CD14-positive monocyte (primary cell): ENCODE measurements at regions not wholly inside any gene's neighbourhood (a gene's known extent, or its start where the extent isn't known, plus 50 kb on each side); places are given as distances from the start of the nearest gene placed in this dataset.

Experiments used
- DNase-seq, 3 donors: peaks; one replicate each; pipeline ENCODE4 v3.0.0-alpha.2; 2011 to 2022
- H2AFZ ChIP-seq: 2 replicates; pipeline ENCODE4 v1.6.0; 2012; ENCODE audit warnings: mild to moderate bottlenecking, low read depth, low read length, inconsistent platforms; ENCODE audit not compliant: insufficient read depth, poor library complexity, severe bottlenecking
- H3K27ac ChIP-seq, 2 donors: 1 replicate in 1 of 2; 2 replicates in 1 of 2; pipeline ENCODE4 v1.5.1; 2012 to 2013; ENCODE audit warnings: low read length in 2 of 2, control low read depth in 1 of 2, inconsistent platforms in 1 of 2, low read depth in 1 of 2, mild to moderate bottlenecking in 1 of 2
- H3K27me3 ChIP-seq, 2 donors: one replicate each; pipeline versions ENCODE4 v1.6.0 to v1.6.1; 2011 to 2013; ENCODE audit warnings: low read length in 2 of 2; ENCODE audit not compliant: control insufficient read depth in 2 of 2, insufficient read depth in 2 of 2
- H3K36me3 ChIP-seq, 2 donors: replicated peaks in 1 of 2; 1 replicate in 1 of 2; 2 replicates in 1 of 2; pipeline versions ENCODE4 v1.5.1 to v1.6.1; 2012 to 2013; ENCODE audit warnings: low read length in 2 of 2, control low read depth in 1 of 2, inconsistent platforms in 1 of 2, mild to moderate bottlenecking in 1 of 2; ENCODE audit not compliant: insufficient read depth in 2 of 2, control insufficient read depth in 1 of 2
- H3K4me1 ChIP-seq, 2 donors: 1 replicate in 1 of 2; 2 replicates in 1 of 2; pipeline versions ENCODE4 v1.5.1 to v1.6.1; 2012 to 2013; ENCODE audit warnings: low read length in 2 of 2, control low read depth in 1 of 2, inconsistent platforms in 1 of 2, mild to moderate bottlenecking in 1 of 2, moderate library complexity in 1 of 2; ENCODE audit not compliant: insufficient read depth in 2 of 2, control insufficient read depth in 1 of 2
- H3K4me2 ChIP-seq: replicated peaks from 2 replicates; pipeline ENCODE3; 2012; ENCODE audit warnings: low read length, moderate library complexity, mild to moderate bottlenecking; ENCODE audit not compliant: poor library complexity, severe bottlenecking; ENCODE audit errors: extremely low read depth
- H3K4me3 ChIP-seq, 3 experiments: fragments of 200-600 bp in 1 of 3; sonication (generic) in 1 of 3; replicated peaks in 1 of 3; 1 replicate in 2 of 3; 2 replicates in 1 of 3; pipeline ENCODE4 v1.5.1; 2011 to 2013; ENCODE audit warnings: low read length in 3 of 3, mild to moderate bottlenecking in 3 of 3, control low read depth in 2 of 3, low read depth in 2 of 3, inconsistent platforms in 1 of 3, moderate library complexity in 1 of 3
- H3K79me2 ChIP-seq: 2 replicates; pipeline ENCODE4 v1.6.0; 2012; ENCODE audit warnings: mild to moderate bottlenecking, control low read depth, inconsistent platforms, low read length, moderate library complexity; ENCODE audit not compliant: insufficient read depth
- H3K9ac ChIP-seq: 2 replicates; pipeline ENCODE4 v1.6.0; 2017; ENCODE audit warnings: low read length, mild to moderate bottlenecking; ENCODE audit not compliant: insufficient read depth, poor library complexity, severe bottlenecking
- H3K9me3 ChIP-seq, 2 donors: replicated peaks in 1 of 2; 1 replicate in 1 of 2; 2 replicates in 1 of 2; pipeline versions ENCODE4 v1.5.1 to v1.6.1; 2012 to 2013; ENCODE audit warnings: low read length in 2 of 2, control low read depth in 1 of 2; ENCODE audit not compliant: control insufficient read depth in 1 of 2, insufficient read depth in 1 of 2
- H4K20me1 ChIP-seq: 2 replicates; pipeline ENCODE4 v1.6.0; 2012; ENCODE audit warnings: mild to moderate bottlenecking, low read length, control low read depth, moderate library complexity; ENCODE audit not compliant: insufficient read depth
- H3K27ac Mint-ChIP-seq, 7 donors: one replicate each; pipeline ENCODE4 v1.8.0; 2020; ENCODE audit warnings: mild to moderate bottlenecking in 7 of 7, mixed read lengths in 7 of 7, moderate library complexity in 6 of 7, inconsistent platforms in 2 of 7
- H3K27me3 Mint-ChIP-seq, 3 donors: one replicate each; pipeline ENCODE4 v1.8.0; 2021 to 2022; ENCODE audit warnings: low read depth in 3 of 3, mild to moderate bottlenecking in 3 of 3, mixed read lengths in 3 of 3, moderate library complexity in 3 of 3, inconsistent platforms in 1 of 3
- H3K36me3 Mint-ChIP-seq, 2 donors: one replicate each; pipeline ENCODE4 v1.8.0; 2020; ENCODE audit warnings: mixed read lengths in 2 of 2, inconsistent platforms in 1 of 2, mild to moderate bottlenecking in 1 of 2
- H3K4me1 Mint-ChIP-seq: one replicate; pipeline ENCODE4 v1.8.0; 2020; ENCODE audit warnings: mild to moderate bottlenecking, mixed read lengths
- H3K4me3 Mint-ChIP-seq, 2 donors: one replicate each; pipeline ENCODE4 v1.8.0; 2020; ENCODE audit warnings: mild to moderate bottlenecking in 2 of 2, mixed read lengths in 2 of 2, moderate library complexity in 1 of 2
- H3K9me3 Mint-ChIP-seq, 7 donors: one replicate each; pipeline ENCODE4 v1.8.0; 2020 to 2022; ENCODE audit warnings: mixed read lengths in 7 of 7, mild to moderate bottlenecking in 6 of 7, moderate library complexity in 6 of 7, inconsistent platforms in 2 of 7
- WGBS: methylation state at CpG from one replicate; pipeline ENCODE4 v1.1.5; 2013; ENCODE audit warnings: missing lambda C conversion rate; ENCODE audit not compliant: insufficient coverage; 5-methylcytosine and 5-hydroxymethylcytosine counted together
- intact Hi-C, 2 donors: fragments of 100-400 bp; cut with micrococcal nuclease; formaldehyde crosslinking; loops; one replicate each; pipeline versions ENCODE4 v1.15.0 to v1.15.1; 2023
- TF ChIP-seq, protein P1 (sequence below): fragments of 200-600 bp; IDR thresholded peaks from one replicate; pipeline ENCODE4 v1.8.0; 2022; ENCODE audit warnings: antibody characterized with exemption, mild to moderate bottlenecking

DNA sequence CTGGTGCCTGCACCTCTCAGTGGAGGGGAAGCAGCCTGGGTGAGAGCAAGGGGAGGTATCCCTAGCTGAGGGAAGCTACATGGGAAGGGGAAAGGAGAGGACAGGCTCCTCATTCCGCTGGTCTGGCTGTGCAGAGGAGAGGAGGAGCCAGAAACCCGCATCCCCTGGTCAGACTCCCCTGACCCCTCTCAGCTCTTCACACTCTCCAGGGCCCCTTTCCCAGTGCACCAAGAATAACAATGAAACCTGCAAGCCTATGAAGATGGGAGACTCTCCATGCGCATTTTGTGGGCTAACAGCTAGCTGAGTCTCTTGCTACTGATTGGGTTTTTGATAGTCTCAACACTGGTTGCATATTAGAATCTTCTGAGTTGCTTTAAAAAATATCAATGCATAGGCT lies 319.9 kb upstream of the COBL start:
- no peak overlapping the region for H3K9ac ChIP-seq
- Mint-ChIP-seq H3K4me1 (no peaks in the 10 kb centered on the region), H3K4me3 (no peak overlapping the region), H3K36me3 (no peaks in the 10 kb centered on the region), H3K27ac (no peak overlapping the region), H3K27me3 (no peaks in the 10 kb centered on the region), H3K9me3 (peaks cover under 1 to 28% (median 19%) of the 10 kb centered on the region in 7 donors)
- no peaks in the 10 kb centered on the region for H4K20me1 ChIP-seq
- intact Hi-C loops = no loop called here
- H3K27ac ChIP-seq = no peak overlapping the region
- no peaks in the 10 kb centered on the region for H3K27me3 ChIP-seq
- TF ChIP-seq, protein P1, sequence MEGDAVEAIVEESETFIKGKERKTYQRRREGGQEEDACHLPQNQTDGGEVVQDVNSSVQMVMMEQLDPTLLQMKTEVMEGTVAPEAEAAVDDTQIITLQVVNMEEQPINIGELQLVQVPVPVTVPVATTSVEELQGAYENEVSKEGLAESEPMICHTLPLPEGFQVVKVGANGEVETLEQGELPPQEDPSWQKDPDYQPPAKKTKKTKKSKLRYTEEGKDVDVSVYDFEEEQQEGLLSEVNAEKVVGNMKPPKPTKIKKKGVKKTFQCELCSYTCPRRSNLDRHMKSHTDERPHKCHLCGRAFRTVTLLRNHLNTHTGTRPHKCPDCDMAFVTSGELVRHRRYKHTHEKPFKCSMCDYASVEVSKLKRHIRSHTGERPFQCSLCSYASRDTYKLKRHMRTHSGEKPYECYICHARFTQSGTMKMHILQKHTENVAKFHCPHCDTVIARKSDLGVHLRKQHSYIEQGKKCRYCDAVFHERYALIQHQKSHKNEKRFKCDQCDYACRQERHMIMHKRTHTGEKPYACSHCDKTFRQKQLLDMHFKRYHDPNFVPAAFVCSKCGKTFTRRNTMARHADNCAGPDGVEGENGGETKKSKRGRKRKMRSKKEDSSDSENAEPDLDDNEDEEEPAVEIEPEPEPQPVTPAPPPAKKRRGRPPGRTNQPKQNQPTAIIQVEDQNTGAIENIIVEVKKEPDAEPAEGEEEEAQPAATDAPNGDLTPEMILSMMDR = no peak
- H3K36me3 ChIP-seq = no peaks in the 10 kb centered on the region
- 100% methylated on average over 1 of the region's 3 CpGs for WGBS
- H2AFZ ChIP-seq = no peak overlapping the region
- H3K9me3 ChIP-seq = peaks cover 9 to 26% of the 10 kb centered on the region in 2 donors
- H3K4me2 ChIP-seq = no peak overlapping the region
- no peak for DNase-seq
- H3K79me2 ChIP-seq = no peaks in the 10 kb centered on the region
- H3K4me1 ChIP-seq = no peaks in the 10 kb centered on the region
- no peak overlapping the region for H3K4me3 ChIP-seq

DNA sequence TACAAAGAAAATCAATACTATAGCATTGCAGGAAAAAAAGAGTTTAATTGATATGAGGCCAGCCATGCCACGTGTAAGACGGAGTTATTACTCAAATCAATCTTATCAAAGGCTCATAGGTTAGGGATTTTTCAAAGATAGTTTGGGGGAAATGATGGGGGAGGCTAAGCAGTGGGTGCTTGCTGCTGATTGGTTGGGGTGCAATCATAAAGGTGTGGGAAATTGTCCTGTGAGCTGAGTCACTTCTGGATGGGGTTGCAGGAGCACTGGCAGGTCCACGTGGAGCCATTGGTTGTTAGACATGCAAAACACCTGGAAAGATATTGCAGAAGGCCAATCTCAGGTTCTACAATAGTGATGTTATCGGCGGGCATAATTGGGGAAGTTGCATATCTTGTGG lies 319.2 kb upstream of the COBL start:
- TF ChIP-seq, protein P1 = no peak
- Mint-ChIP-seq H3K4me1 (no peaks in the 10 kb centered on the region), H3K27me3 (no peaks in the 10 kb centered on the region), H3K36me3 (no peaks in the 10 kb centered on the region), H3K4me3 (no peak overlapping the region), H3K9me3 (peaks cover 2 to 29% (median 19%) of the 10 kb centered on the region in 7 donors), H3K27ac (no peak overlapping the region)
- no peaks in the 10 kb centered on the region for H4K20me1 ChIP-seq
- H3K79me2 ChIP-seq = no peaks in the 10 kb centered on the region
- H3K4me2 ChIP-seq = no peak overlapping the region
- H3K4me1 ChIP-seq = no peaks in the 10 kb centered on the region
- 81% methylated on average over 3 of the region's 5 CpGs for WGBS
- no peak overlapping the region for H3K27ac ChIP-seq
- H3K9ac ChIP-seq = no peak overlapping the region
- no peaks in the 10 kb centered on the region for H3K27me3 ChIP-seq
- DNase-seq = no peak
- no peak overlapping the region for H2AFZ ChIP-seq
- peaks cover 9 to 28% of the 10 kb centered on the region in 2 donors for H3K9me3 ChIP-seq
- no peaks in the 10 kb centered on the region for H3K36me3 ChIP-seq
- intact Hi-C loops = no loop called here
- no peak overlapping the region for H3K4me3 ChIP-seq
